ENCODE measurements at regions not wholly inside any gene's neighbourhood (a gene's known extent, or its start where the extent isn't known, plus 50 kb on each side); places are given as distances from the start of the nearest gene placed in this dataset.

GRCh38 chr3:180835501-180835900 lies 77.0 kb upstream of the FXR1 start:
- TF ChIP-seq, protein P1, sequence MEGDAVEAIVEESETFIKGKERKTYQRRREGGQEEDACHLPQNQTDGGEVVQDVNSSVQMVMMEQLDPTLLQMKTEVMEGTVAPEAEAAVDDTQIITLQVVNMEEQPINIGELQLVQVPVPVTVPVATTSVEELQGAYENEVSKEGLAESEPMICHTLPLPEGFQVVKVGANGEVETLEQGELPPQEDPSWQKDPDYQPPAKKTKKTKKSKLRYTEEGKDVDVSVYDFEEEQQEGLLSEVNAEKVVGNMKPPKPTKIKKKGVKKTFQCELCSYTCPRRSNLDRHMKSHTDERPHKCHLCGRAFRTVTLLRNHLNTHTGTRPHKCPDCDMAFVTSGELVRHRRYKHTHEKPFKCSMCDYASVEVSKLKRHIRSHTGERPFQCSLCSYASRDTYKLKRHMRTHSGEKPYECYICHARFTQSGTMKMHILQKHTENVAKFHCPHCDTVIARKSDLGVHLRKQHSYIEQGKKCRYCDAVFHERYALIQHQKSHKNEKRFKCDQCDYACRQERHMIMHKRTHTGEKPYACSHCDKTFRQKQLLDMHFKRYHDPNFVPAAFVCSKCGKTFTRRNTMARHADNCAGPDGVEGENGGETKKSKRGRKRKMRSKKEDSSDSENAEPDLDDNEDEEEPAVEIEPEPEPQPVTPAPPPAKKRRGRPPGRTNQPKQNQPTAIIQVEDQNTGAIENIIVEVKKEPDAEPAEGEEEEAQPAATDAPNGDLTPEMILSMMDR (IDR thresholded peaks at IDR 0.05; ENCODE audit: low read depth, low read length), result no peak
- TF ChIP-seq POLR2A (IDR thresholded peaks at IDR 0.05; ENCODE audit: extremely low read depth, insufficient read length) (no peak), MYC (IDR thresholded peaks at IDR 0.05; ENCODE audit: low read depth, low read length) (no peak)
- TF ChIP-seq, protein P2, sequence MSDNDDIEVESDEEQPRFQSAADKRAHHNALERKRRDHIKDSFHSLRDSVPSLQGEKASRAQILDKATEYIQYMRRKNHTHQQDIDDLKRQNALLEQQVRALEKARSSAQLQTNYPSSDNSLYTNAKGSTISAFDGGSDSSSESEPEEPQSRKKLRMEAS (IDR thresholded peaks at IDR 0.05; ENCODE audit: low read depth, low read length), result no peak

Data from NB4 (cell line).